SH-SY5Y (cell line): ENCODE measurements at regions not wholly inside any gene's neighbourhood (a gene's known extent, or its start where the extent isn't known, plus 50 kb on each side); places are given as distances from the start of the nearest gene placed in this dataset.

Experiments
- GATA2 ChIP-seq: IDR thresholded peaks from 2 replicates; pipeline ENCODE4 v1.6.1; 2011; ENCODE audit warnings: mild to moderate bottlenecking, low read depth, low read length
- GATA3 ChIP-seq: IDR thresholded peaks from 2 replicates; pipeline ENCODE4 v1.6.1; 2011; ENCODE audit warnings: low read depth, mild to moderate bottlenecking, low read length, moderate library complexity

GRCh38 chr13:78772933-78773332 is 114.0 kb upstream of the OBI1 start:
- TF ChIP-seq GATA2 = no peak
- no peak for TF ChIP-seq GATA3
